Heart left ventricle (tissue), 13 donors: ENCODE measurements at regions not wholly inside any gene's neighbourhood (a gene's known extent, or its start where the extent isn't known, plus 50 kb on each side); places are given as distances from the start of the nearest gene placed in this dataset.

ENCODE experiments used
- POLR2A ChIP-seq, 2 donors: fragments of 450-650 bp; IDR thresholded peaks; one replicate each; pipeline ENCODE4 v1.6.1; 2017; ENCODE audit warnings: antibody characterized with exemption in 2 of 2, mild to moderate bottlenecking in 2 of 2, moderate library complexity in 2 of 2
- TF ChIP-seq, protein P1 (sequence below), 12 donors: fragments of 200-600 bp; sonication (generic) in 4 of 12; IDR thresholded peaks; one replicate each; pipeline versions ENCODE4 v1.5.0 to v1.8.0; 2018 to 2022; ENCODE audit warnings: antibody characterized with exemption in 12 of 12, mild to moderate bottlenecking in 5 of 12
- donor health status: ischemic (EF 13 %, LVEDD 7.1; RV severe dilation, severe dysfunction).
- donor health status: DM: no; HTN: yes; CAD: no.
- donor health status: DM: no; HTN: no; CAD: no.
- donor health status: ischemic (EF 25% LVEDD 6.9; RV normal size, moderate dysfunction).
- donor health status: ischemic (EF 25% LVEDD 5.7; RV mildly dilated, moderate dysfunction).
- donor health status: ischemic (EF 35%, LVEDD 5.7; RV mildly dilated, moderate dysfunction).
- donor health status: nonischemic (EF 11% LVEDD 7.7; RV severe dilation, severe dysfunction).
- donor health status: DM: yes; HTN: yes; CAD: no.
- donor health status: PGD.
- donor health status: ischemic (EF 29% LVEDD 5.4; RV normal size, mild dysfunction).
- donor health status: nonischemic (EF 23%, LVEDD 6.1; RV moderate dilation, normal function).

DNA sequence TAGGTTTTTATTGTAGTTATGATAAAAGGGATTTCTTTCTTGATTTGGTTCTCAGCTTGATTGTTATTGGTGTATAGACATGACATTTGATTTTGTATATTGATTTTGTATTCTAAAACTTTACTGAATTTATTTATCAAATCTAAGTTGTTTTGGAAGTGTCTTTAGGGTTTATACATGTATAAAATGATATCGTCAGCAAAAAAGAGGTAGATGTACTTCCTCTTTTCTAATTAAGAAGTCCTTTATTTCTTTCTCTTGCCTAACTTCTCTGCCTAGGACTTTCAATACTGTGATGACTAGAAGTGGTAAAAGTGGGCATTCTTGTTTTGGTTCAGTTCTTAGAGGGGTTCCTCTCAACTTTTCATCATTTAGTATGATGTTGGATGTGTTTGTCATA is 487.3 kb upstream of the KIF2B start:
- TF ChIP-seq, protein P1, sequence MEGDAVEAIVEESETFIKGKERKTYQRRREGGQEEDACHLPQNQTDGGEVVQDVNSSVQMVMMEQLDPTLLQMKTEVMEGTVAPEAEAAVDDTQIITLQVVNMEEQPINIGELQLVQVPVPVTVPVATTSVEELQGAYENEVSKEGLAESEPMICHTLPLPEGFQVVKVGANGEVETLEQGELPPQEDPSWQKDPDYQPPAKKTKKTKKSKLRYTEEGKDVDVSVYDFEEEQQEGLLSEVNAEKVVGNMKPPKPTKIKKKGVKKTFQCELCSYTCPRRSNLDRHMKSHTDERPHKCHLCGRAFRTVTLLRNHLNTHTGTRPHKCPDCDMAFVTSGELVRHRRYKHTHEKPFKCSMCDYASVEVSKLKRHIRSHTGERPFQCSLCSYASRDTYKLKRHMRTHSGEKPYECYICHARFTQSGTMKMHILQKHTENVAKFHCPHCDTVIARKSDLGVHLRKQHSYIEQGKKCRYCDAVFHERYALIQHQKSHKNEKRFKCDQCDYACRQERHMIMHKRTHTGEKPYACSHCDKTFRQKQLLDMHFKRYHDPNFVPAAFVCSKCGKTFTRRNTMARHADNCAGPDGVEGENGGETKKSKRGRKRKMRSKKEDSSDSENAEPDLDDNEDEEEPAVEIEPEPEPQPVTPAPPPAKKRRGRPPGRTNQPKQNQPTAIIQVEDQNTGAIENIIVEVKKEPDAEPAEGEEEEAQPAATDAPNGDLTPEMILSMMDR (IDR thresholded peaks at IDR 0.05): no peak
- no peak for TF ChIP-seq POLR2A (IDR thresholded peaks at IDR 0.05)
